22Rv1 (cell line): ENCODE measurements at regions not wholly inside any gene's neighbourhood (a gene's known extent, or its start where the extent isn't known, plus 50 kb on each side); places are given as distances from the start of the nearest gene placed in this dataset.

Source experiments
- H3K27ac ChIP-seq: fragments of 450-650 bp; 2 replicates; pipeline ENCODE4 v1.5.1; 2017
- ZFX ChIP-seq: fragments of 450-650 bp; IDR thresholded peaks from 2 replicates; pipeline ENCODE4 v1.6.1; 2017; ENCODE audit warnings: antibody characterized with exemption, borderline replicate concordance
- TF ChIP-seq, protein P1 (sequence below): fragments of 450-650 bp; IDR thresholded peaks from 2 replicates; pipeline ENCODE4 v1.5.1; 2017; ENCODE audit warnings: mild to moderate bottlenecking

DNA sequence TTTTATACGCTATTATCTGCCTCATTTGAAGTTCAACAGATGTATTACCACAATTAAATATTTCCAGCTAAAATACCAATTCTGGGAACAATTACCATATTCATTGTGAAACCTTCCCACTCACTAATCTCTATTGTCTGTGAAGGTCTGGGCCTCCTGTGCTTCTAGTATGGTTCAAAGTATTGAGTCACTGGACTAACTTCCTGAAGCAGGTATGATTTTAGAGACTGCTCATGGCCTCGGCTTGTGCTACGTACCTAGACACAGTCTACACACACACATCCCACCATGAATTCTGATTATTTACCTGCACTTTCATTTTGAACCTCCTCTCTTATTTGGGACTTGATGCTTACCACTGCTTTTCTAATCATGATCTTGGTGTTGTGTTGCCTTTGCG lies 180.7 kb upstream of the EPHA4 start:
- H3K27ac ChIP-seq = no peak overlapping the region
- TF ChIP-seq, protein P1, sequence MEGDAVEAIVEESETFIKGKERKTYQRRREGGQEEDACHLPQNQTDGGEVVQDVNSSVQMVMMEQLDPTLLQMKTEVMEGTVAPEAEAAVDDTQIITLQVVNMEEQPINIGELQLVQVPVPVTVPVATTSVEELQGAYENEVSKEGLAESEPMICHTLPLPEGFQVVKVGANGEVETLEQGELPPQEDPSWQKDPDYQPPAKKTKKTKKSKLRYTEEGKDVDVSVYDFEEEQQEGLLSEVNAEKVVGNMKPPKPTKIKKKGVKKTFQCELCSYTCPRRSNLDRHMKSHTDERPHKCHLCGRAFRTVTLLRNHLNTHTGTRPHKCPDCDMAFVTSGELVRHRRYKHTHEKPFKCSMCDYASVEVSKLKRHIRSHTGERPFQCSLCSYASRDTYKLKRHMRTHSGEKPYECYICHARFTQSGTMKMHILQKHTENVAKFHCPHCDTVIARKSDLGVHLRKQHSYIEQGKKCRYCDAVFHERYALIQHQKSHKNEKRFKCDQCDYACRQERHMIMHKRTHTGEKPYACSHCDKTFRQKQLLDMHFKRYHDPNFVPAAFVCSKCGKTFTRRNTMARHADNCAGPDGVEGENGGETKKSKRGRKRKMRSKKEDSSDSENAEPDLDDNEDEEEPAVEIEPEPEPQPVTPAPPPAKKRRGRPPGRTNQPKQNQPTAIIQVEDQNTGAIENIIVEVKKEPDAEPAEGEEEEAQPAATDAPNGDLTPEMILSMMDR = no peak
- TF ChIP-seq ZFX = no peak

DNA sequence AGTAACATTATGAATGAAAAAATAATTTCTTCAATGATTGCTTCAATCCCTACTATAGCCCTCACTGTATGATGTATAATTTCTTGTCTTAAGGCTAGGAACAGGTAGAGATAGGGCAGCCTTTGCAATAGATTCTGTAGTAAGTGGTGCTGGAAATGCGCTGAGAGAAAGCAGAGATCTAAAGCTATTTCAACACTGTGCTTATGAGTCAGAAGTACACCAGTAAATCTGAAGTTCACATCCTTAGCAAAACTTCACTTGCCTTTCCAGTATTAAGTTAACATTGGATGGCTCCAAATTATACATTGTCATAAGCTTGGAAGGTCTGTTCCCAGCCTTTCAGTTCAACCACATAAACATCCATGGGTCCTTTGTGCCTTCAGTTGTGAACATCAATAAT lies 178.2 kb upstream of the EPHA4 start:
- H3K27ac ChIP-seq = no peak overlapping the region
- TF ChIP-seq ZFX = no peak
- TF ChIP-seq, protein P1 = no peak

DNA sequence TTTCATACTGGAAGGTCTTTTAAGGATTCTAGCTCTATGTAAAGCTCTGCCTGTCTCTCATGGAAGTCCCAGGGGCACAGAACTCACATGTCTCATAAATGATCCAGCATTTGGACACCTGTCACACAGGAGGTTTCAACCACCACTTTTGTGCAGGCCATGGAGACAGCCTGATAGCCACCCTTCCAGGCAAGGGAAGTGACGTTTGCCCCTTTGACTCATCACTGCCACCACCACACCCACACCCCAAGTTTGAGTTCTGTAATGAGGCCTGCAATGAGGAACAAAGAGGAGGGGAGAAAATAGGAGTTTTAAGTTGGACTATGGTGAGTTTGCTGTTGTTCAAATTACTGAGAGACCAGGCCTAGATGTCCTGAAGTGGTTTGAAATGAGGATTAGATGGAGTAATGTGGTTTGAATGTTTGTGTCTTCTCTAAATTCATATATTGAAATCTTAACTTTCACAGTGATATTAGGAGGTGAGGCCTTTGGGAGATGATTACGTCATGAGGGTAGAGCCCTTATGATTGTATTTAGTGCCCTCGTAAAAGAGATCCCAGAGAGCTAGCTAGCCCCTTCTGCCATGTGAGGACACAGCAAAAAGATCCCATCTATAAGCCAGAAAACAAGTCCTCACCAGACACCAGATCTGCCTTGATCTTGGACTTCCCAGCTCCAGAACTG lies 175.3 kb upstream of the EPHA4 start:
- H3K27ac ChIP-seq = no peak overlapping the region
- TF ChIP-seq, protein P1 = no peak
- TF ChIP-seq ZFX = no peak

DNA sequence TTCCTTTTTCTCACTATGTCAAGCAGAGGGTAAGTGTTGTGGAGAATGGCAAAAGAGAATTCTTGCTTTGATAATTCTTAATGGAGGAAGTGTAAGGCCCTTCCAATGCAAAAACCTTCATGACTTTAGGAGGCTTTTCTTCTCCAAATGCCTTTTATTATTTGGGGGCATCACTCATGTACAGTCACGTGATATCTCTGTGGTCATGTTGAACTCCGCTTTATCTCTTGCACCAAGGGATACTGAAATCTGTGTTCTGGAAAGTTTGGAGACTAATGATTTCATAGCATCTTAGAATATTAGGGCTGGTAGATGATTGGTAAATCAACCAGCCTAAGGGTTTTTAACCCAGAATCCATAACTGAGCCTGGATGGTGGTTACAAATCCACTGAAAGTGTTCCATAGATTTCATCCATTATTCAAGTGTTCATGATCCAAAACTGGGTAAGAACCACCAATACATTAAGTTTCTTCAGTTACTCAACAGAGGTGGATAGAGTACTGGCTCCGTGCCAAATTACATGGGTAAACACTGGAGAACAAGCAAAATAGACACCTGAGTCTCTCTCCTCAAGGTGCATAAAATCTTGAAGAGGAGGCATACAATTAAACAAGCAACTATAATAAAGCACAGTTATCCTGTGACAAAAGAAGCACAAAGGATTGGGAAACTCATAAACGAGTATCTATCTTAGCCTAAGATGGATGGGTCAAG lies 169.6 kb upstream of the EPHA4 start:
- no peak for TF ChIP-seq ZFX
- TF ChIP-seq, protein P1 = no peak
- H3K27ac ChIP-seq = no peak overlapping the region

DNA sequence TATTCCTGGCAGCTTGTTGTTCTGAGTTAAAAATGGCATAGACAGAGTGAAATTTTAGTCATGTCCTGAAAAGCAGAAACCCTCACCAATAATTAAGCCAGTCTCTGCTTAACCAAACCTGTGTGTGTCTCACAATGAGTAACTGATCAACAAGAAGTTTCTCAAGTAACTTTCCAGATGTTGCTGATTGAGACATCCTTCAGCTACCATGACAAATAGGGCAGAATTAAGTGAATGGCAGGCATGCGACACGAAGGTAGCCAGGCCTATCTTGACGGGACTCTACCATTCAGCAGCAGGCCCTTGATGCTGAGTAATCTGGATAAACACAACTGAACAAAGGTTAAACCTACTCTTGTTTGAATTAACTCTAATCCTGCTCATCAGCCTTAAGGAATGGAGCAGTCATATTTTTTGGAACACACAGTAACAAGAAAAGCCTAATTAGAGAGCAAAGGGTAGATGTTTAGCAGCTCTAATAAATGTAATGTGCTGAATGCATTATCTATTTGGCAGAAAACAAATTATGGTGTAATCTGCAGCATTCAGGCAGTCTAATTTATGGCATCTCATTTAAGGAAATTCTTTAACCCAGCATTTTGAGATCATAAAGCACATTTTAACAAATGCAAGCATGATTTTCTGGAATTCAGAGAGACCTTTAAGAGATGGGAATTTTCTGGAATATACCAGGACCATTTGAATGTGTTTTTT lies 159.5 kb upstream of the EPHA4 start:
- no peak for TF ChIP-seq ZFX
- TF ChIP-seq, protein P1 = no peak
- 0 out of 2 replicates have a peak overlapping the region, but pooled peaks have one; percentile 12 for H3K27ac ChIP-seq

DNA sequence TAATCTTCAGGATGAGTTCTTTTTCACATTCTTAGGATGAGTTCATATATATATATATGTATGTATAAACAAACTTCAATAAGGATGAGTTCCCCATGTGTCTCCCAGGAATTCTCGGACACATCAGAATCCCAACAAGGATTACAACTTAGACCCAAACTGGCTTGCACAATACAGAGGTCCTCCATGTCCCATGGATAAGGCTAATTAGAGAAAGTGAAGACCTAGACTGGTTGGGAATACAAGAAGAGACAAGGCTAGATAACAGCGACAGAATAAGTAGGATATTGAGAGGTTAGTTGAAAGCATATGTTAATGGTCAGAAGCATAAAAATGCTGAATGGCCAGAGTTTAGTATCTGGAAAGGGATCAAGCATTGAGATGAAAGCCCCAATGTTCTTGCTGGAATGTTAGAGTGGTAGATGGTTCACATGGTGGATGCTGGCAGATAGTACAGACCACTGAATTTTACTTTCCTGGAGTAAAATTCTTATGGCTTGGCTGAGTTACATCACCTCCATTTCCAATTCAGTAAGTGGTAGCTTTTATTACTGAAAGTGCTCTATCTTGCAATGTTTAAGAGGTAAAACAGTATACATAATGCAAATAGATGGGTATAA lies 154.9 kb upstream of the EPHA4 start:
- H3K27ac ChIP-seq = no peak overlapping the region
- TF ChIP-seq, protein P1 = no peak
- TF ChIP-seq ZFX = no peak
